NB4 (cell line): ENCODE measurements at regions not wholly inside any gene's neighbourhood (a gene's known extent, or its start where the extent isn't known, plus 50 kb on each side); places are given as distances from the start of the nearest gene placed in this dataset.

Experiments
- CTCF ChIP-seq: IDR thresholded peaks from one replicate; pipeline ENCODE4 v1.5.1; 2012; ENCODE audit warnings: low read depth, low read length
- MYC ChIP-seq: IDR thresholded peaks from 2 replicates; pipeline ENCODE4 v1.6.1; 2011; ENCODE audit warnings: low read depth, low read length

- TF ChIP-seq CTCF (no peak), MYC (no peak)
These were observed 162.2 kb downstream of the TBXT start for GRCh38 chr6:166005401-166005943.
